Glutamatergic neuron (in vitro differentiated cells): ENCODE measurements at regions not wholly inside any gene's neighbourhood (a gene's known extent, or its start where the extent isn't known, plus 50 kb on each side); places are given as distances from the start of the nearest gene placed in this dataset.

Source experiments
- DNase-seq: peaks from one replicate; pipeline ENCODE4 v3.0.0; 2022
- H3K27ac Mint-ChIP-seq: one replicate; pipeline ENCODE4 v1.8.0; 2020; ENCODE audit warnings: mild to moderate bottlenecking, mixed read lengths, inconsistent platforms; ENCODE audit not compliant: unreplicated experiment
- H3K27me3 Mint-ChIP-seq: one replicate; pipeline ENCODE4 v1.8.0; 2020; ENCODE audit warnings: mild to moderate bottlenecking, moderate library complexity, mixed read lengths, inconsistent platforms; ENCODE audit not compliant: unreplicated experiment
- H3K36me3 Mint-ChIP-seq: one replicate; pipeline ENCODE4 v1.8.0; 2020; ENCODE audit warnings: mild to moderate bottlenecking, mixed read lengths, inconsistent platforms; ENCODE audit not compliant: unreplicated experiment
- H3K4me1 Mint-ChIP-seq: one replicate; pipeline ENCODE4 v1.8.0; 2020; ENCODE audit warnings: mild to moderate bottlenecking, low read depth, mixed read lengths, inconsistent platforms; ENCODE audit not compliant: unreplicated experiment
- H3K4me3 Mint-ChIP-seq: one replicate; pipeline ENCODE4 v1.8.0; 2020; ENCODE audit warnings: mild to moderate bottlenecking, mixed read lengths, inconsistent platforms; ENCODE audit not compliant: unreplicated experiment
- H3K9me3 Mint-ChIP-seq: one replicate; pipeline ENCODE4 v1.8.0; 2020; ENCODE audit warnings: mild to moderate bottlenecking, moderate library complexity, mixed read lengths, inconsistent platforms; ENCODE audit not compliant: unreplicated experiment
- CTCF ChIP-seq: fragments of 200-600 bp; sonication (generic); IDR thresholded peaks from one replicate; pipeline ENCODE4 v1.5.0; 2021; ENCODE audit not compliant: partially characterized antibody, unreplicated experiment

GRCh38 chr15:101573951-101574350, 78.2 kb downstream of the TM2D3 start:
- Mint-ChIP-seq H3K9me3 (peaks cover 1% of the 10 kb centered on the region), H3K27ac (no peak overlapping the region), H3K36me3 (no peaks in the 10 kb centered on the region), H3K4me1 (peaks cover 2% of the 10 kb centered on the region), H3K27me3 (peaks cover 3% of the 10 kb centered on the region), H3K4me3 (no peak overlapping the region)
- DNase-seq, result no peak
- no peak for TF ChIP-seq CTCF

GRCh38 chr15:101570241-101570640, 80.7 kb upstream of the PCSK6 start:
- H3K36me3 Mint-ChIP-seq, result no peaks in the 10 kb centered on the region
- H3K27ac Mint-ChIP-seq, result no peak overlapping the region
- H3K9me3 Mint-ChIP-seq, result no peaks in the 10 kb centered on the region
- H3K4me3 Mint-ChIP-seq, result no peak overlapping the region
- peaks cover 4% of the 10 kb centered on the region for H3K27me3 Mint-ChIP-seq
- peaks cover 7% of the 10 kb centered on the region for H3K4me1 Mint-ChIP-seq
- no peak for TF ChIP-seq CTCF
- DNase-seq, result no peak

- no peak for DNase-seq
- Mint-ChIP-seq H3K27me3 (peaks cover 7% of the 10 kb centered on the region), H3K4me1 (peaks cover 7% of the 10 kb centered on the region), H3K27ac (no peak overlapping the region), H3K4me3 (no peak overlapping the region), H3K36me3 (no peaks in the 10 kb centered on the region), H3K9me3 (peaks cover 1% of the 10 kb centered on the region)
- no peak for TF ChIP-seq CTCF
Observed at GRCh38 chr15:101568821-101569555, 79.5 kb upstream of the PCSK6 start.

- DNase-seq, result no peak
- Mint-ChIP-seq H3K27me3 (peaks cover 7% of the 10 kb centered on the region), H3K27ac (no peak overlapping the region), H3K4me3 (no peak overlapping the region), H3K9me3 (peaks cover 1% of the 10 kb centered on the region), H3K4me1 (peaks cover 7% of the 10 kb centered on the region), H3K36me3 (no peaks in the 10 kb centered on the region)
- TF ChIP-seq CTCF, result no peak
Observed at GRCh38 chr15:101568309-101568708, 78.8 kb upstream of the PCSK6 start.

- peaks cover 8% of the 10 kb centered on the region for H3K27me3 Mint-ChIP-seq
- H3K36me3 Mint-ChIP-seq, result no peaks in the 10 kb centered on the region
- no peak for TF ChIP-seq CTCF
- no peak for DNase-seq
- H3K4me1 Mint-ChIP-seq, result peaks cover 7% of the 10 kb centered on the region
- no peak overlapping the region for H3K27ac Mint-ChIP-seq
- H3K4me3 Mint-ChIP-seq, result no peak overlapping the region
- peaks cover 1% of the 10 kb centered on the region for H3K9me3 Mint-ChIP-seq
Observed at GRCh38 chr15:101566748-101567488, 77.4 kb upstream of the PCSK6 start.
